BLaER1 treated with 17β-estradiol and CSF1 and Interleukin-3, amounts not matched to agents 10 nM and 100 nM (cell line): ENCODE measurements at regions not wholly inside any gene's neighbourhood (a gene's known extent, or its start where the extent isn't known, plus 50 kb on each side); places are given as distances from the start of the nearest gene placed in this dataset.

Source experiments
- H3K27ac ChIP-seq, 11 experiments: shearing (Covaris generic); formaldehyde crosslinking; 2 replicates each; pipeline ENCODE4 v1.8.1; 2022
- H3K27me3 ChIP-seq, 11 experiments: shearing (Covaris generic); formaldehyde crosslinking; 2 replicates each; pipeline ENCODE4 v1.8.1; 2022
- H3K36me3 ChIP-seq, 11 experiments: shearing (Covaris generic); formaldehyde crosslinking; 2 replicates each; pipeline ENCODE4 v1.8.1; 2022
- H3K4me1 ChIP-seq, 10 experiments: shearing (Covaris generic); formaldehyde crosslinking; 2 replicates each; pipeline ENCODE4 v1.8.1; 2022
- H3K4me2 ChIP-seq, 11 experiments: shearing (Covaris generic); formaldehyde crosslinking; 2 replicates each; pipeline ENCODE4 v1.8.1; 2022
- H3K4me3 ChIP-seq, 10 experiments: shearing (Covaris generic); formaldehyde crosslinking; 2 replicates each; pipeline ENCODE4 v1.8.1; 2022
- H3K9ac ChIP-seq, 11 experiments: shearing (Covaris generic); formaldehyde crosslinking; 2 replicates each; pipeline ENCODE4 v1.8.1; 2022
- H3K9me3 ChIP-seq, 11 experiments: shearing (Covaris generic); formaldehyde crosslinking; replicated peaks in 1 of 11; 2 replicates each; pipeline ENCODE4 v1.8.1; 2022
- H4K20me1 ChIP-seq, 11 experiments: shearing (Covaris generic); formaldehyde crosslinking; 2 replicates each; pipeline ENCODE4 v1.8.1; 2022
- Cebpa-rat ChIP-seq, 11 experiments: shearing (Covaris generic); IDR thresholded peaks; 2 replicates each; pipeline ENCODE4 v1.8.1; 2022

DNA sequence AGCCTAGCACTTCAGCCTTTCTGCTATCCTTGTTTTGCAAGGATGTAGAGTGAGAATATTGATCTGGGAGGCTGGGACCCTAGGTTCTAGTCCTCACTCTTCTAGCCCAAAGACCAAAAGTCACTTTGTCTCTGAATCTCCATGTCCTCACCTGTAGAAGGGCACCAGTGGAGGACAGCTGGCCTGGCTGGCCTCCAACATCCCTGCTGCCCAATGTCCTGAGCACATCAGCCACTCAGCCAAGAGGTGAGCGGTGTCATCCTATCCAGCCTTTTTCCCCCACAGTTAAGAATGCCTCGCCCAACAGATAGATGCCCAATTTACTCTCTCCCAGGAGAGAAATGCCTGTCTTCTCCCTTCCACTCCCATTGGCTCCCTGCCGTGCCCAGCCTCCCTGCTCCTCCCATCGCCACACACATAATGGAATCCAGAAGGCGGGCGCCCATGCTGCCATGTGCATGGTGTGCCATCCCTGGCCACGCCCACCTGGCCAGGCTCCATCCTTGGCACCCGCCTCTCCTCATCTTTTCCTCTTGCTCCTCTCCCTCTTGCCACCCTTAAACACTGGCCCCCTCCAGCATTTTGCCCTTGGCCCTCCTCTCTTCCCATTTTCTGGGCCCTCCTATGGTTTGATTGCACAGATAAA lies 157.3 kb upstream of the SDK2 start:
- Histone ChIP-seq H3K4me1 (peaks cover 29 to 56% (median 49%) of the 10 kb centered on the region in 10 experiments), H3K9ac (no peak overlapping the region), H3K27me3 (no peaks in the 10 kb centered on the region)

DNA sequence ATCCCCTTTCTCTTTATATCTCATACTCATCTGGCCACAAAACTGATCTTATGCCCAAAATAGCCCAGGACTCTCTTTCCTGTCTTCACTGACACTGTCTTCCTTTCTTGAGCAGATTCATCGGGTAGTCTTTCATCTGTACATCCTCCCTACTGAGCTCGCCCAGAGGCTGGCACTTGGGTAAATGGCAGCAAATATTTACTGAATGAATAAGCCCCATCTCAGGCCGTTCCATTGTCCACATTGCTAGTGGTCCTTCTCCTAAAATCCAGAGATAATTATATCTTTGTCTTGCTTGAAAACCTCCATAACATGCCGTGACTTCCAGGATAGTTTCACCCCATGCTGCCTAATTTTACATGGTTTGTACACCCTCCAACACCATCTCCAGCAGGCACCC lies 158.1 kb upstream of the SDK2 start:
- Histone ChIP-seq H3K27me3 (no peaks in the 10 kb centered on the region), H3K4me3 (no peak overlapping the region), H3K4me2 (peak overlapping the region in 10 of 11 experiments; percentile 5 to 68 (median 48); a peak in 18 of 22 replicates), H4K20me1 (no peaks in the 10 kb centered on the region), H3K9me3 (peaks cover 3 to 31% (median 14%) of the 10 kb centered on the region in 11 experiments; a peak in 17 of 22 replicates), H3K27ac (no peak overlapping the region), H3K4me1 (peaks cover 29 to 55% (median 49%) of the 10 kb centered on the region in 10 experiments), H3K36me3 (no peaks in the 10 kb centered on the region), H3K9ac (no peak overlapping the region)
- no peak for TF ChIP-seq Cebpa-rat (IDR thresholded peaks at IDR 0.05)

More for the DNA sequence above, 157.3 kb upstream of the SDK2 start:
- H3K9me3 ChIP-seq: peaks cover under 1 to 25% (median 12%) of the 10 kb centered on the region in 11 experiments; a peak in 17 of 22 replicates
- TF ChIP-seq Cebpa-rat (IDR thresholded peaks at IDR 0.05): no peak
- no peaks in the 10 kb centered on the region for H3K36me3 ChIP-seq
- no peak overlapping the region for H3K27ac ChIP-seq
- peak overlapping the region in 10 of 11 experiments; percentile 5 to 68 (median 48); a peak in 18 of 22 replicates for H3K4me2 ChIP-seq
- no peak overlapping the region for H3K4me3 ChIP-seq
- H4K20me1 ChIP-seq: no peaks in the 10 kb centered on the region

DNA sequence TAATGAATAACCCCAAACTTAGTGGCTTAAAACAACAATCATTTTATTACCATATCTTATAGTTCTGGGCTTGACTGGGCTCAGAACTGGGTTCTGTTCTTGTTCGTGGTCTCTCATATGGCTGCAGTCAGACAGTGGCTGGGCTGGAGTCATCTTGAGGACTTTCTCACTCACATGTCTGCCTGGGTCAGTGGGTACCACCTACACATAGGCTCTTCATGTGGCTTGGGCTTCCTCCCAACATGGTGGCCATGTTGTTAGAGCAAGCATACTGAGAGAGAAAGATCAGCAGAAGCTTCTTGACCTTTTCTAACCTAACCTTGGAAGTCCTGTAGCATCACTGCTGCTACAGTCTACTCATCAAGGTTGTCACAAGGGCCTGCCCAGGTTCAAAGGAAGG lies 158.6 kb upstream of the SDK2 start:
- no peak overlapping the region for H3K4me3 ChIP-seq
- H3K4me1 ChIP-seq: peaks cover 24 to 50% (median 45%) of the 10 kb centered on the region in 10 experiments
- no peaks in the 10 kb centered on the region for H4K20me1 ChIP-seq
- no peak for TF ChIP-seq Cebpa-rat (IDR thresholded peaks at IDR 0.05)
- H3K4me2 ChIP-seq: peak overlapping the region in 5 of 11 experiments; percentile 5 to 68 (median 55); a peak in 8 of 22 replicates
- no peak overlapping the region for H3K27ac ChIP-seq
- no peaks in the 10 kb centered on the region for H3K36me3 ChIP-seq
- peaks cover 3 to 31% (median 14%) of the 10 kb centered on the region in 11 experiments; a peak in 17 of 22 replicates for H3K9me3 ChIP-seq
- H3K27me3 ChIP-seq: no peaks in the 10 kb centered on the region
- no peak overlapping the region for H3K9ac ChIP-seq

DNA sequence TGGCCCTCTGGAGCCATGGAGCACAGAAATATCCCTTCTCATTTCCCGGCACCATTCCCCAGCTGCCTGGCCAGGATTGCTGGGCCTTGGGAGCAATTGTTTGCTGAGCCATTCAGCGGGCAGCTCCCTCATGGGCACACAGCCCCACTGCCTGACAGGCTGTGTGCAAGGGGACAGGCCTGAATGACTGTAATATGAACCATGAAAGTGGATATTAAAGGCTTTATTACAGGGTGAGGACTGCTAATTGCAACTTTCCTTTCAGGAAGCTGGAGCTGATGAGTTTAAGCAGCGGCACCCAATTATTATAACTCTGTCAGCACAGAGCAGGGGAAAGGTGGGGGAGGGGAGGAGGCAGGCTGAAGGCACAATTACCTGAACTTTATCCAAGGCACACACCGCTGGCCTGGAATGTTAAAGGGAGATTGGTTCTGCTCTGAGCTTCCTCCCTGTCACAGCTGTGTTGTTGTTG lies 159.8 kb upstream of the SDK2 start:
- no peaks in the 10 kb centered on the region for H3K36me3 ChIP-seq

DNA sequence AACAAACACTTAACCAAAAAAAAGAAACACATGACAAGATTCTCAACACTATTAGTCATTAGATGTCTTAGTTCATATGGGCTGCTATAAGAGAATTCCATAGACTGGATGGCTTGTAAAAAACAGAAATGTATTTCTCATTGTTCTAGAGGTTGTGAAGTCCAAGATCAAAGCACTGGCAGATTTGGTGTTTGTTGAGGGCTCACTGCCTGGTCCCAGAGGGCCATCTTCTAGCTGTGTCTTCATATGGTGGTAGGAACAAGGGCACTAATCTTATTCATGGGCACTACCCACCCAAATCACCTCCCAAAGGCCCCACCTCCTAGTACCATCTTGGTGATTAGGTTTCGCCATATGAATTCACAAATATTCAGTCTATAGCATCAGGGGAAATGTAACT lies 162.5 kb upstream of the SDK2 start:
- H3K36me3 ChIP-seq: no peaks in the 10 kb centered on the region
- no peaks in the 10 kb centered on the region for H3K27me3 ChIP-seq
- H3K4me3 ChIP-seq: no peak overlapping the region
- H3K27ac ChIP-seq: no peak overlapping the region
- peaks cover 3 to 31% (median 14%) of the 10 kb centered on the region in 11 experiments; a peak in 17 of 22 replicates for H3K9me3 ChIP-seq
- no peak overlapping the region for H3K4me2 ChIP-seq
- H4K20me1 ChIP-seq: no peaks in the 10 kb centered on the region
- peaks cover 0 to 13% (median 10%) of the 10 kb centered on the region in 10 experiments; a peak in 17 of 20 replicates for H3K4me1 ChIP-seq
- no peak for TF ChIP-seq Cebpa-rat (IDR thresholded peaks at IDR 0.05)
- no peak overlapping the region for H3K9ac ChIP-seq

More for the DNA sequence above, 159.8 kb upstream of the SDK2 start:
- Histone ChIP-seq H3K27me3 (no peaks in the 10 kb centered on the region), H3K4me3 (no peak overlapping the region), H3K27ac (no peak overlapping the region), H3K4me1 (peaks cover 13 to 39% (median 34%) of the 10 kb centered on the region in 10 experiments), H3K9me3 (peaks cover 3 to 31% (median 14%) of the 10 kb centered on the region in 11 experiments; a peak in 17 of 22 replicates), H3K4me2 (no peak overlapping the region), H4K20me1 (no peaks in the 10 kb centered on the region), H3K9ac (no peak overlapping the region)
- TF ChIP-seq Cebpa-rat (IDR thresholded peaks at IDR 0.05): no peak

DNA sequence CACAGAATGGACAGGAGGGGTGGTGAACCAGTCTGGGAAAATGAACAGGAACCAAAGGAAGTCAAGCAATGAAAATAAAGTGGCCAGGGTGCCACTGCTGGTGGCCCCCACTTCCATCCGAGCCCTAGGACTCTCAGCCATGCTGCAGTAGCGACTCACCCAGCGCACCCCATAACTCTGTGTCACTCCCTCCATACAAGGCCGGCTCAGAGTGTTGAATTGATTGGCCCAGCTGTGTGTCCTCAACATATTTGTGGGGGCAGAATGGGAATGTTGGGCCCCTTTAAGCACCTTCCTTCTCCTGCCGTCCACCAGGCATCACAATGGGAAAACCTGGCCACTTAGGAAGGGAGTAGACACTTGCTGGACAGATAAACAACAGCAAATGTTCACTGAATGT lies 169.0 kb upstream of the SDK2 start:
- Histone ChIP-seq H3K9ac (no peak overlapping the region), H3K36me3 (no peaks in the 10 kb centered on the region), H3K27me3 (no peaks in the 10 kb centered on the region), H3K9me3 (peaks cover 2 to 5% (median 3%) of the 10 kb centered on the region in 11 experiments; a peak in 20 of 22 replicates), H3K4me3 (no peak overlapping the region), H3K4me1 (no peaks in the 10 kb centered on the region), H3K27ac (no peak overlapping the region), H4K20me1 (no peaks in the 10 kb centered on the region), H3K4me2 (no peak overlapping the region)
- no peak for TF ChIP-seq Cebpa-rat (IDR thresholded peaks at IDR 0.05)

DNA sequence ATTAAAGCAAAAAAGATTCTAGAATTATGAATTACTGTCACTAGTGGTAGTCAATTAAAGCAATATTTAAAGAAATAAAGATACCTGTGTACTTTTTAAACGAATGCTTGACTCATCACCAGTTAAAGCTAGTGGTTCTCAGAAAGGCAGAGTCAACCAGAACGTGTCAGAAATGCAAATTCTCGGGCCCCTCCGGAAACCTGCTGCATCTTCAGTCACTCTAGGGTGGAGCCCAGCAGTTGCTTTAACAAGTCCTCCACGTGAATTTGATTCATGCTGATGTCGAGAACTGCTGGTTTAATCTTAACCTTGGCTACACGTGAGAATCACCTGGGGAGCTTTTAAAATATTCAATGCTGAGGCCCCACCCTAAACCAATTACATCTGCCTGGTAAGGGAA lies 169.8 kb upstream of the SDK2 start:
- no peak overlapping the region for H3K4me2 ChIP-seq
- H3K9me3 ChIP-seq: peaks cover 10 to 13% (median 12%) of the 10 kb centered on the region in 11 experiments
- H3K4me1 ChIP-seq: no peaks in the 10 kb centered on the region
- TF ChIP-seq Cebpa-rat (IDR thresholded peaks at IDR 0.05): no peak
- no peaks in the 10 kb centered on the region for H4K20me1 ChIP-seq
- no peak overlapping the region for H3K9ac ChIP-seq
- no peak overlapping the region for H3K4me3 ChIP-seq
- H3K36me3 ChIP-seq: peaks cover 0 to 2% (median 0%) of the 10 kb centered on the region in 11 experiments; a peak in 2 of 22 replicates
- no peaks in the 10 kb centered on the region for H3K27me3 ChIP-seq
- H3K27ac ChIP-seq: no peak overlapping the region

DNA sequence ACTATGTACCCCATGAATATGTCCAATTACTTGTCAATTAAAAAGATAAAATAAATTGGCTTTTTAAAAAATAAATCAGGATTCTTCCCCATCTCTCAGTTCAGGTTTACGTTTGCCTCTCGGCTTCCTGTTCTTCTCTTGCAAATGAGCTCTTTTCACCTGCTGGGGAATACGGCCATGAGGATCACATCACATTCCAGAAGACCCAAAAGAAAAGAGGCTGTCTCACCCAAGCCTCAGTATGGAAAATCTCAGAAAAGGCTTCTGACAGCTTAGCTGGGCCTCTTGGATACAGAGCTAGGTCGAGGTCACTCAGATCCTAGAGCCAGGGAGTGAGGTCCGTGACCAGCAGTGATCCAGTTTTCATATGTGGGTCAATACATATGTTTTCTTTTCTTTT lies 171.2 kb upstream of the SDK2 start:
- peaks cover 0 to 5% (median 0%) of the 10 kb centered on the region in 11 experiments; a peak in 2 of 22 replicates for H3K36me3 ChIP-seq
- no peak overlapping the region for H3K9ac ChIP-seq
- no peak overlapping the region for H3K4me2 ChIP-seq
- peaks cover 0 to 5% (median 0%) of the 10 kb centered on the region in 10 experiments; a peak in 4 of 20 replicates for H3K4me1 ChIP-seq
- H3K9me3 ChIP-seq: peaks cover 18 to 27% (median 25%) of the 10 kb centered on the region in 11 experiments
- no peaks in the 10 kb centered on the region for H3K27me3 ChIP-seq
- no peak for TF ChIP-seq Cebpa-rat (IDR thresholded peaks at IDR 0.05)
- no peaks in the 10 kb centered on the region for H4K20me1 ChIP-seq
- H3K4me3 ChIP-seq: no peak overlapping the region
- no peak overlapping the region for H3K27ac ChIP-seq
